SU-DHL-6 (cell line): ENCODE measurements at regions not wholly inside any gene's neighbourhood (a gene's known extent, or its start where the extent isn't known, plus 50 kb on each side); places are given as distances from the start of the nearest gene placed in this dataset.

Experiments
- H2AFZ ChIP-seq: fragments of 200-600 bp; sonication (generic); 2 replicates; pipeline ENCODE4 v1.6.1; 2014; ENCODE audit warnings: low read depth, mild to moderate bottlenecking, moderate library complexity, mixed read lengths, antibody characterized with exemption, low read length; ENCODE audit not compliant: severe bottlenecking
- H3F3A ChIP-seq: fragments of 200-600 bp; shearing (Covaris generic); 2 replicates; pipeline ENCODE4 v1.6.0; 2016; ENCODE audit warnings: antibody characterized with exemption, mild to moderate bottlenecking; ENCODE audit not compliant: insufficient read depth
- H3K27ac ChIP-seq: fragments of 200-600 bp; sonication (generic); 2 replicates; pipeline ENCODE4 v1.5.1; 2016; ENCODE audit warnings: low read depth, mild to moderate bottlenecking, low read length, moderate library complexity, mixed read lengths
- H3K27me3 ChIP-seq: fragments of 200-600 bp; sonication (generic), shearing (Covaris generic); 2 replicates; pipeline ENCODE4 v1.6.0; 2014; ENCODE audit warnings: mild to moderate bottlenecking, low read length
- H3K36me3 ChIP-seq: fragments of 200-600 bp; sonication (generic); 2 replicates; pipeline ENCODE4 v1.6.1; 2014; ENCODE audit warnings: mild to moderate bottlenecking, low read length, mixed read lengths
- H3K4me2 ChIP-seq: fragments of 300-600, 200-600 bp; shearing (Covaris generic), sonication (generic); 2 replicates; pipeline ENCODE4 v1.6.0; 2014; ENCODE audit warnings: low read length, low read depth, mild to moderate bottlenecking; ENCODE audit not compliant: poor library complexity, severe bottlenecking
- H3K4me3 ChIP-seq: fragments of 200-600 bp; sonication (generic); 2 replicates; pipeline ENCODE4 v1.5.1; 2014; ENCODE audit warnings: antibody characterized with exemption, low read length, mild to moderate bottlenecking, mixed read lengths; ENCODE audit not compliant: insufficient read depth, poor library complexity, severe bottlenecking
- H3K79me2 ChIP-seq: fragments of 200-600 bp; sonication (generic); 2 replicates; pipeline ENCODE4 v1.6.1; 2014; ENCODE audit warnings: mild to moderate bottlenecking, low read length, moderate library complexity; ENCODE audit not compliant: insufficient read depth
- H3K9ac ChIP-seq: fragments of 200-600 bp; sonication (generic); 2 replicates; pipeline ENCODE4 v1.7.0; 2014; ENCODE audit warnings: mild to moderate bottlenecking, low read length
- H3K9me2 ChIP-seq: fragments of 200-600 bp; sonication (generic); replicated peaks from 2 replicates; pipeline ENCODE4 v1.6.1; 2014; ENCODE audit warnings: low read length; ENCODE audit not compliant: insufficient read depth
- H3K9me3 ChIP-seq: fragments of 200-600 bp; sonication (generic); 2 replicates; pipeline ENCODE4 v1.6.1; 2014; ENCODE audit warnings: low read length, mixed read lengths; ENCODE audit not compliant: insufficient read depth
- H4K20me1 ChIP-seq: fragments of 200-600 bp; sonication (generic); 2 replicates; pipeline ENCODE4 v1.6.1; 2014; ENCODE audit warnings: low read depth, mild to moderate bottlenecking, antibody characterized with exemption, low read length, moderate library complexity, mixed read lengths
- EZH2phosphoT487 ChIP-seq: fragments of 200-600 bp; sonication (generic), shearing (Covaris generic); conservative IDR thresholded peaks from 2 replicates; pipeline ENCODE4 v1.6.1; 2018; ENCODE audit warnings: mild to moderate bottlenecking, antibody characterized with exemption, low read length, moderate library complexity, mixed read lengths
- TF ChIP-seq, protein P1 (sequence below): fragments of 200-600 bp; sonication (generic); IDR thresholded peaks from one replicate; pipeline ENCODE4 v1.5.1; 2017; ENCODE audit warnings: antibody characterized with exemption, mild to moderate bottlenecking, low read length, moderate library complexity; ENCODE audit not compliant: insufficient read depth, poor library complexity, severe bottlenecking

DNA sequence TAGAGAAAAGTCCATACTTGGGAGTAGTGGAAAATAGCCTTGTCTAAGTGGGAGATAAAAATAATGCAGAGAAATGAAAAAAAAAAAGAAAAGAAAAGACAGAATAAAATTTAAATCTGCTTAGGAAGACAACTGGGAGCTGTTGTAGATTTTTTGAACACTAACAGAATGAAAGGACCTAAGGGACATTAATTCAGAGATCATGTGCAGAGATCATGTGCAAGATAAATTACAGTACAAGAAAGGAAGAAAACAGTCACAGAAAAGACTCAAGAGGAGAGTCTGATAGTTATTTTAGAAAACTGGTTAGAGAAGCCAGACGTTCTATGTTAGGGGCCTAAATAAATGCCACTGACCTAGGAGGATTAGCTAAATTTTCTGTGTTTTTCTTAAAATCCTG lies 1226.8 kb upstream of the NUDT12 start:
- no peaks in the 10 kb centered on the region for H3K27me3 ChIP-seq
- H3K9ac ChIP-seq = no peak overlapping the region
- no peak overlapping the region for H3K4me2 ChIP-seq
- no peak overlapping the region for H3K27ac ChIP-seq
- H3K36me3 ChIP-seq = no peaks in the 10 kb centered on the region
- no peak overlapping the region for H3K4me3 ChIP-seq
- no peaks in the 10 kb centered on the region for H3K9me2 ChIP-seq
- no peaks in the 10 kb centered on the region for H3K9me3 ChIP-seq
- H2AFZ ChIP-seq = no peak overlapping the region
- no peaks in the 10 kb centered on the region for H4K20me1 ChIP-seq
- H3K79me2 ChIP-seq = no peaks in the 10 kb centered on the region
- H3F3A ChIP-seq = no peaks in the 10 kb centered on the region
- TF ChIP-seq EZH2phosphoT487 = no peak
- TF ChIP-seq, protein P1, sequence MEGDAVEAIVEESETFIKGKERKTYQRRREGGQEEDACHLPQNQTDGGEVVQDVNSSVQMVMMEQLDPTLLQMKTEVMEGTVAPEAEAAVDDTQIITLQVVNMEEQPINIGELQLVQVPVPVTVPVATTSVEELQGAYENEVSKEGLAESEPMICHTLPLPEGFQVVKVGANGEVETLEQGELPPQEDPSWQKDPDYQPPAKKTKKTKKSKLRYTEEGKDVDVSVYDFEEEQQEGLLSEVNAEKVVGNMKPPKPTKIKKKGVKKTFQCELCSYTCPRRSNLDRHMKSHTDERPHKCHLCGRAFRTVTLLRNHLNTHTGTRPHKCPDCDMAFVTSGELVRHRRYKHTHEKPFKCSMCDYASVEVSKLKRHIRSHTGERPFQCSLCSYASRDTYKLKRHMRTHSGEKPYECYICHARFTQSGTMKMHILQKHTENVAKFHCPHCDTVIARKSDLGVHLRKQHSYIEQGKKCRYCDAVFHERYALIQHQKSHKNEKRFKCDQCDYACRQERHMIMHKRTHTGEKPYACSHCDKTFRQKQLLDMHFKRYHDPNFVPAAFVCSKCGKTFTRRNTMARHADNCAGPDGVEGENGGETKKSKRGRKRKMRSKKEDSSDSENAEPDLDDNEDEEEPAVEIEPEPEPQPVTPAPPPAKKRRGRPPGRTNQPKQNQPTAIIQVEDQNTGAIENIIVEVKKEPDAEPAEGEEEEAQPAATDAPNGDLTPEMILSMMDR = no peak

DNA sequence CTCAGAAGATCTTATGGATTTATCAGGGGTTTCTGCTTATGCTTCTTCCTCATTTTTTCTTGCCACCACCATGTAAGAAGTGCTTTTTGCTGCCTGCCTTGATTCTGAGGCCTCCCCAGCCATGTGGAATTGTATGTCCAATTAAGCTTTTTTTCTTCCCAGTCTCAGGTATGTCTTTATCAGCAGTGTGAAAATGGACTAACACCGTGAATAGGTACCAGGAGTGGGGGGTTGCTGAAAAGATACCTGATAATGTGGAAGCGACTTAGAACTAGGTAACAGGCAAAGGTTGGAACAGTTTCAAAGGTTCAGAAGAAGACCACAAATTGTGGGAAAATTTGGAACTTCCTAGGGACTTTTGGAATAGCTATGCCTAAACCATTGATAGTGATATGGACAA lies 1222.5 kb upstream of the NUDT12 start:
- H3K9ac ChIP-seq = no peak overlapping the region
- H3K79me2 ChIP-seq = no peaks in the 10 kb centered on the region
- no peaks in the 10 kb centered on the region for H3K9me2 ChIP-seq
- H3K27me3 ChIP-seq = no peaks in the 10 kb centered on the region
- no peak overlapping the region for H3K4me2 ChIP-seq
- no peak overlapping the region for H3K4me3 ChIP-seq
- H3K36me3 ChIP-seq = no peaks in the 10 kb centered on the region; the same call in 1 of the 2 replicates
- H4K20me1 ChIP-seq = no peaks in the 10 kb centered on the region
- H2AFZ ChIP-seq = no peak overlapping the region
- no peaks in the 10 kb centered on the region for H3F3A ChIP-seq
- TF ChIP-seq EZH2phosphoT487 = no peak
- TF ChIP-seq, protein P1 = no peak
- no peaks in the 10 kb centered on the region for H3K9me3 ChIP-seq
- H3K27ac ChIP-seq = no peak overlapping the region

DNA sequence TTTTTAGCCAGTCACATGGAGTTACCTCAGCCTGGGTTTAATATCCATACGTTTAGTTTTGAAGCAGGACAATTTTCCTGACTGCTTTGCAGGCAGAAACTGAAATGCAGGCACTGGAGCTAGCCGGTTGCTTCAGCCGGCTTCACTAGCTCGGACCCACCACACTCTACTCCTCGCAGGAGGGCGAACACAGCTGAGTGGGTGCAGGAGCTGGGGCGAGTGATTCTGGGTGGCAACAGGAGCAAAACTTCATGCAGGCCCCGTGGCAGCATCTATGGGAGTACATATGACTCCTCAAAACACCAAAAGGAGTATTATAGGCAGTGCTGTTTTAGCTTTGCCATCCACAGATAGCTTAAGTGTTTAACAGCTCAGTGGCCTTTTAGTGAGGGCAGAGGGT lies 1211.8 kb upstream of the NUDT12 start:
- no peak overlapping the region for H3K9ac ChIP-seq
- TF ChIP-seq, protein P1 = no peak
- no peak for TF ChIP-seq EZH2phosphoT487
- H3K27ac ChIP-seq = no peak overlapping the region
- no peaks in the 10 kb centered on the region for H3K36me3 ChIP-seq
- H3K9me2 ChIP-seq = no peaks in the 10 kb centered on the region
- H3K9me3 ChIP-seq = no peaks in the 10 kb centered on the region
- H4K20me1 ChIP-seq = no peaks in the 10 kb centered on the region
- no peak overlapping the region for H2AFZ ChIP-seq
- no peak overlapping the region for H3K4me2 ChIP-seq
- H3F3A ChIP-seq = no peaks in the 10 kb centered on the region
- H3K79me2 ChIP-seq = no peaks in the 10 kb centered on the region
- no peak overlapping the region for H3K4me3 ChIP-seq
- H3K27me3 ChIP-seq = no peaks in the 10 kb centered on the region
